ENCODE measurements at regions not wholly inside any gene's neighbourhood (a gene's known extent, or its start where the extent isn't known, plus 50 kb on each side); places are given as distances from the start of the nearest gene placed in this dataset.

DNA sequence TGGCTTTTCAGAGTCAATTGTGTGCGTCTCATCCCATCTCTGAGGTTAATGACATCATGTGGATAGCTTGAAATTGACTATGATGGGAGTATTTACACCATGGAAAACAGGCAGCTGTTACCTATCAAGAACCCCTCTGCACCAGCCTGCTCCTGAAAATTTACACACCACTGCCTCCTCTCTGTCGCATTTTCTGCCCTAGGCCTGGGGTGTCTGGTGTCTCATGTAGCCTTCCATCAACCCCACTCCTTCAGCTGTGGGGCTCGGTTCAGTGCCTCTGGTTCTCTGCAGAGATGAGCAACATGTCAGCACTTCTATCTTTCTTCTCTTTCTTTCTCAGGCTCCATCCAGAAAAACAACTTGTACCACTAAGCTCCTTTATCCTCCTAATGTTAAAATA is 600.5 kb downstream of the TYW1 start:
- Histone ChIP-seq H3K4me3 (ENCODE audit: low read length, poor library complexity, severe bottlenecking) (no peak overlapping the region), H3K9me3 (ENCODE audit: insufficient read depth, low read depth, low read length) (peaks cover 6% of the 10 kb centered on the region; the same call in 1 of the 2 replicates), H3K9ac (ENCODE audit: low read depth, low read length, poor library complexity, severe bottlenecking) (no peak overlapping the region), H3K27me3 (ENCODE audit: insufficient read depth, low read length, poor library complexity, severe bottlenecking) (no peaks in the 10 kb centered on the region), H3K36me3 (ENCODE audit: insufficient read depth, low read length) (no peaks in the 10 kb centered on the region), H3K79me2 (ENCODE audit: insufficient read depth, low read length) (no peaks in the 10 kb centered on the region), H2AFZ (ENCODE audit: low read length) (no peak overlapping the region), H3F3A (ENCODE audit: low read depth) (no peaks in the 10 kb centered on the region), H4K20me1 (ENCODE audit: insufficient read depth, low read length, poor library complexity, severe bottlenecking) (no peaks in the 10 kb centered on the region), H3K4me2 (ENCODE audit: low read depth, low read length, poor library complexity, severe bottlenecking) (no peak overlapping the region), H3K4me1 (ENCODE audit: insufficient read depth, low read length, poor library complexity, severe bottlenecking) (no peaks in the 10 kb centered on the region), H3K9me2 (replicated peaks; ENCODE audit: low read depth, low read length) (no peaks in the 10 kb centered on the region)
- no peak for TF ChIP-seq EZH2phosphoT487 (IDR thresholded peaks at IDR 0.05; ENCODE audit: borderline replicate concordance)
- TF ChIP-seq, protein P1, sequence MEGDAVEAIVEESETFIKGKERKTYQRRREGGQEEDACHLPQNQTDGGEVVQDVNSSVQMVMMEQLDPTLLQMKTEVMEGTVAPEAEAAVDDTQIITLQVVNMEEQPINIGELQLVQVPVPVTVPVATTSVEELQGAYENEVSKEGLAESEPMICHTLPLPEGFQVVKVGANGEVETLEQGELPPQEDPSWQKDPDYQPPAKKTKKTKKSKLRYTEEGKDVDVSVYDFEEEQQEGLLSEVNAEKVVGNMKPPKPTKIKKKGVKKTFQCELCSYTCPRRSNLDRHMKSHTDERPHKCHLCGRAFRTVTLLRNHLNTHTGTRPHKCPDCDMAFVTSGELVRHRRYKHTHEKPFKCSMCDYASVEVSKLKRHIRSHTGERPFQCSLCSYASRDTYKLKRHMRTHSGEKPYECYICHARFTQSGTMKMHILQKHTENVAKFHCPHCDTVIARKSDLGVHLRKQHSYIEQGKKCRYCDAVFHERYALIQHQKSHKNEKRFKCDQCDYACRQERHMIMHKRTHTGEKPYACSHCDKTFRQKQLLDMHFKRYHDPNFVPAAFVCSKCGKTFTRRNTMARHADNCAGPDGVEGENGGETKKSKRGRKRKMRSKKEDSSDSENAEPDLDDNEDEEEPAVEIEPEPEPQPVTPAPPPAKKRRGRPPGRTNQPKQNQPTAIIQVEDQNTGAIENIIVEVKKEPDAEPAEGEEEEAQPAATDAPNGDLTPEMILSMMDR (conservative IDR thresholded peaks at IDR 0.05; ENCODE audit: low read length): no peak

DNA sequence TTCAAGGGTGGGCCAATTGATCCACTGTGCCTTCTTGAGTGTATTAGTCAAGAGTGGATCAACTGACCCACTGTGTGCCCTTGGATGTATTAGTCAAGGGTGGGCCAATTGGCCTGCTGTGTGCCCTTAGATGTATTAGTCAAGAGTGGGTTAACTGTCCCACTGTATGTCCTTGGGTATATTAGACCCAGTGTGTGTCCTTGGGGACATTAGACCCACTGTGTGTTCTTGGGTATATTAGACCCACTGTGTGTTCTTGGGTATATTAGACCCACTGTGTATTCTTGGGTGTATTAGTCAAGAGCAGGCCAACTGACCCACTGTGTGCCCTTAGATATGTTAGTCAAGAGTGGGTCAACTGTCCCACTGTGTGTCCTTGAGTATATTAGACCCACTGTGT is 601.8 kb downstream of the TYW1 start:
- Histone ChIP-seq H3K79me2 (ENCODE audit: insufficient read depth, low read length) (no peaks in the 10 kb centered on the region), H3K4me3 (ENCODE audit: low read length, poor library complexity, severe bottlenecking) (no peak overlapping the region), H4K20me1 (ENCODE audit: insufficient read depth, low read length, poor library complexity, severe bottlenecking) (no peaks in the 10 kb centered on the region), H3F3A (ENCODE audit: low read depth) (no peaks in the 10 kb centered on the region), H3K9ac (ENCODE audit: low read depth, low read length, poor library complexity, severe bottlenecking) (no peak overlapping the region), H3K4me2 (ENCODE audit: low read depth, low read length, poor library complexity, severe bottlenecking) (no peak overlapping the region), H3K9me2 (replicated peaks; ENCODE audit: low read depth, low read length) (no peaks in the 10 kb centered on the region), H3K9me3 (ENCODE audit: insufficient read depth, low read depth, low read length) (peaks cover 6% of the 10 kb centered on the region; the same call in 1 of the 2 replicates), H3K36me3 (ENCODE audit: insufficient read depth, low read length) (no peaks in the 10 kb centered on the region), H3K27me3 (ENCODE audit: insufficient read depth, low read length, poor library complexity, severe bottlenecking) (no peaks in the 10 kb centered on the region), H3K4me1 (ENCODE audit: insufficient read depth, low read length, poor library complexity, severe bottlenecking) (no peaks in the 10 kb centered on the region), H2AFZ (ENCODE audit: low read length) (no peak overlapping the region)
- TF ChIP-seq, protein P1 (conservative IDR thresholded peaks at IDR 0.05; ENCODE audit: low read length): no peak
- TF ChIP-seq EZH2phosphoT487 (IDR thresholded peaks at IDR 0.05; ENCODE audit: borderline replicate concordance): no peak

DNA sequence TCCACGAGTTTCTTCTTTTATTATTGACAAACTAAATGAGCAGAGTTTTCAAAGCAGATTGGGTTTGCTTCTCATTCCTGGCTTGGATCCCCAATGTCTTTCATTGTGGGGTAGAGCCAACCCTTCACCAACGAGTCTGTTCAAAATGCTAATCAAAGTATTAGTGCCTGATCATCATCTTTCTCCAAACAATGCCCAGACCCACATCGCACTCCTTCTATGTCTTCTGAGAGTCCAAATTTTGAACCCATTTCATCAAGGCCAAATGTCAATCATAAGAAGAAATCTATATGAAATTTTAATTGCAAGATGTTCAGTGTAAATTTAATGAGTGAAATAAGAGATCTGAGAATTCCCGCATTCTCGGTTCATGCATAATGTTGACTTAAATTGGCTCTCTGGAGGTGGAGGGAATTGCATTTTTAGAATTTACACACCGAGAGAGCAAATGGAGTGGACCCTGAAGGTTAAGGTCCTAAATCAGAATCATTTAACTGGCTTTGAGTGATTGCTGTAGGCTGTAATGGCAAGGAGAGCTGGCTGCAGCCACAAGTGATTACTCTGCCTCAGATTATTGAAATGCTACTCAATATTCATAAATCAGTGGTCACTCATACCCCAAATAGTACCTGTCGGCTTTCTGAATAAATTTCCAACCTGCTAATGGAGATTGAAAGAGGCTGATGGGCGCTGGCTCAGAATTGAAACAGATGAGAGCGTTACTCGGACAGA is 602.9 kb downstream of the TYW1 start:
- Histone ChIP-seq H3K9me2 (replicated peaks; ENCODE audit: low read depth, low read length) (no peaks in the 10 kb centered on the region), H4K20me1 (ENCODE audit: insufficient read depth, low read length, poor library complexity, severe bottlenecking) (no peaks in the 10 kb centered on the region), H3K9me3 (ENCODE audit: insufficient read depth, low read depth, low read length) (peaks cover 10% of the 10 kb centered on the region; the same call in 1 of the 2 replicates), H3K4me1 (ENCODE audit: insufficient read depth, low read length, poor library complexity, severe bottlenecking) (no peaks in the 10 kb centered on the region), H3K4me3 (ENCODE audit: low read length, poor library complexity, severe bottlenecking) (no peak overlapping the region), H2AFZ (ENCODE audit: low read length) (no peak overlapping the region), H3K9ac (ENCODE audit: low read depth, low read length, poor library complexity, severe bottlenecking) (no peak overlapping the region), H3K27me3 (ENCODE audit: insufficient read depth, low read length, poor library complexity, severe bottlenecking) (no peaks in the 10 kb centered on the region), H3K36me3 (ENCODE audit: insufficient read depth, low read length) (no peaks in the 10 kb centered on the region), H3F3A (ENCODE audit: low read depth) (no peaks in the 10 kb centered on the region), H3K79me2 (ENCODE audit: insufficient read depth, low read length) (no peaks in the 10 kb centered on the region), H3K4me2 (ENCODE audit: low read depth, low read length, poor library complexity, severe bottlenecking) (no peak overlapping the region)
- TF ChIP-seq, protein P1 (conservative IDR thresholded peaks at IDR 0.05; ENCODE audit: low read length): no peak
- no peak for TF ChIP-seq EZH2phosphoT487 (IDR thresholded peaks at IDR 0.05; ENCODE audit: borderline replicate concordance)
